OCI-LY1 (cell line): ENCODE measurements at regions not wholly inside any gene's neighbourhood (a gene's known extent, or its start where the extent isn't known, plus 50 kb on each side); places are given as distances from the start of the nearest gene placed in this dataset.

Experiments
- CTCF ChIP-seq: fragments of 200-600 bp; sonication (generic), shearing (Covaris generic); IDR thresholded peaks from 2 replicates; pipeline ENCODE4 v1.5.1; 2017; ENCODE audit warnings: mild to moderate bottlenecking, antibody characterized with exemption, low read length, moderate library complexity, mixed read lengths
- EZH2 ChIP-seq: fragments of 200-600 bp; sonication (generic), shearing (Covaris generic); IDR thresholded peaks from 2 replicates; pipeline ENCODE4 v1.8.0; 2017; ENCODE audit warnings: borderline replicate concordance, mixed run types, mild to moderate bottlenecking, antibody characterized with exemption, low read length, moderate library complexity, mixed read lengths

DNA sequence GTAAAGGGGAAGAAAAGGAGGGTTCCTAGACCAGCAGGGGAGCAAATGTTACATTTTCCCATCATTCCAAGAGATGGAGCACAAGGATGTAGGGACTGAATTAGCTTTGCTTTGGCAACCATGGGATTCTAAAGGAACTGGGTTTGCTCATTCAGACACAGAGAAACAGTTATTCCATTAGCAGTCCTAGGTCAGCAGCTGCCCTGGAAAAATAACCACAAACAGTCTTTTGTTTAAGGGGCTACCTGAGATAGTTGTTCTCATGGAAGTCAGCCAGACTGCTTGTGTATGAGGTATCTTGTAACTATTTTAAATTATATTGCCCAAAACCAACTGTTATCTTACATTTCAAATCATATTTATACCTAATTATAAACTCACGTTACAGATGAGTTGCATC lies 58.4 kb upstream of the VCAM1 start:
- TF ChIP-seq CTCF (no peak), EZH2 (no peak)
